GM18519 (cell line): ENCODE measurements at regions not wholly inside any gene's neighbourhood (a gene's known extent, or its start where the extent isn't known, plus 50 kb on each side); places are given as distances from the start of the nearest gene placed in this dataset.
"Not testable (repeated sequence)": the region's sequence is repeated elsewhere in the genome, so short reads cannot be mapped to it uniquely, and the experiment has no call there.

Experiments used
- ATAC-seq: cut with Tn5 transposase; IDR thresholded peaks from one replicate; pipeline ENCODE4 v1.9.1; 2021; ENCODE audit warnings: mild to moderate bottlenecking, moderate library complexity; ENCODE audit not compliant: unreplicated experiment, low FRiP score

DNA sequence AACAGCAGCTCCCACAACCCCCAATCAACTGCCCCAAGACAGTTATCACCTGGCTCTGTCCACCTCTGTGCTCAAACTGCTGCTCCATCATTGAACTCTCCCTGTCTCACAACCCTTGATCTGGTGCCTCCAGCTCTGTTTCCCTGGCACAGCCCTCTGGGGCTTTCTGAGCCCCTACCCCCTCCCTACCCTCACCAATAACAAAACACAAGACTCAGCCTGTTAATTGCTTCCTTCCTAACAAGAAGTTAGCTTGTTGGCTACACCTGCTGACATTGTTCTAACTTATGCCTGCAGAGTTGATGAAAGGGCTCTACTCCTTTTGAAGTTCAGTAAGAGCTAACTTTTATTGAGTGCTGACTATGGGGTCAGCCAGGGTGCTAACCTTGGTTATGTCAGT, 99.4 kb upstream of the FNDC3A start:
- ATAC-seq, result no peak

DNA sequence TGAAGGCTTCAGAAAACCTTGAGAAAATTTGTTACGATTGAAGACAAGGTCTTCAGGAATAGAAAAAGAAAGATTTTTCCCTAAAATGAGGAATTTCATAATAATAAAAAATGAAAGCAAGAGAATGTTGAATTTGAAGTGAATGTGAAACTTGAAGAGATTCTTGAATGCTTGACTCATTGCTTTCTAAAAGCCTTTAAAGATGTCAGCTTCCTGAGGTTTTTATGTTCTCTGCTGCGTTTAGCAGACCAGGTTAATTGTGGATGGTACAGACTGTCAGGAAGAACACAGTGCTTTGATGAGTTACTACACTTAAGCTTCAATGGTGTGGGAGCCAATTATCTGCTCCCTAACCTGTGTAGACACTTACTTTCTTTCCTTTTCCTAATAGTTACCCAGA, 96.3 kb upstream of the FNDC3A start:
- ATAC-seq, result no peak

DNA sequence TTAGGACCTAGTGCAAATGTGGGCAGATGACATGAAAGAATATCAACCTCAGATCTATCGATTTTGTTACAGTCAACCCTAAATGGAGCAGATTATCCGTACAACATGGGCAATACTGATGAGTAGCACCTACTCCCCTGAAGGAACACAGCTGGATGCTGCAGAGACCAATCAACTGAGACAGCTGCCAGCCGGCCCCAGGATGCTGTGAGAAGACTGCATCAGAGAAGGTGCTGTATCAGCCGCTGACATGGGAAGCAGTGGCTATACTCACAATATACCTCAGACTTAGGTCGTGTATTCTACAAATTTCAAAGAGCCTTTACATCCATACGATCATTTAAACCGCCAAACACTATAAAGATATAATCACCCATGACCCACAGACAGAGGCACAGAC, 95.9 kb upstream of the FNDC3A start:
- no peak for ATAC-seq

DNA sequence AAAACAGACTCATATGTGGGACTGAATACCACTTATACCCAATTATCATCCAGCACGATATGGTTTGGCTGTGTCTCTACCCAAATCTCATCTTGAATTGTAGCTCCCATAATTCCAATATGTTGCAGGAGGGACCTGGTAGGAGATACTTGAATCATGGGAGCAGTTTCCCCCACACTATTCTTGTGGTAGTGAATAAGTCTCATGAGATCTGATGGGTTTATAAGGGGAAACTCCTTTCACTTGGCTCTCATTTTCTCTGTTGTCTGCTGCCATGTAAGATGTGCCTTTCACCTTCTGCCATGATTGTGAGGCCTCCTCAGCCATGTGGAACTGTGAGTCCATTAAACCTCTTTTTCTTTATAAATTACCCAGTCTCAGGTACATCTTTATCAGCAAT, 91.9 kb upstream of the FNDC3A start:
- ATAC-seq, result not testable (repeated sequence)

DNA sequence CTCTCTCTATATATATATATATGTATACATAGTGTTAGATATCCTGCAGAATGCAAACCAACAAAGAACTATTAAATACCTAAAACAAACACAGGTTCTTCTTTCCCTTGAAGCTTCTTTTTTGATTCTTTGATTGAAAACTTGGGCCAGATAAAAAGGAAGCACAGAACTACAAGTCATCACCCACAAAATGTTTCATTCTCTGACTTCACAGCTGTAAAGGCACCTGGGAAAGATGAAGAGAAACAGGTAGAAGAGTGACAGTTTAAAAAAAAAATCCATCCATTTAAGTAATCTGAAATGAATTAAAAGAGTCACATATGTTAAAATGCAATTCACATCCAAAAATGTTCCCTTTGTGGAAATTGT, 90.7 kb upstream of the FNDC3A start:
- ATAC-seq, result no peak

DNA sequence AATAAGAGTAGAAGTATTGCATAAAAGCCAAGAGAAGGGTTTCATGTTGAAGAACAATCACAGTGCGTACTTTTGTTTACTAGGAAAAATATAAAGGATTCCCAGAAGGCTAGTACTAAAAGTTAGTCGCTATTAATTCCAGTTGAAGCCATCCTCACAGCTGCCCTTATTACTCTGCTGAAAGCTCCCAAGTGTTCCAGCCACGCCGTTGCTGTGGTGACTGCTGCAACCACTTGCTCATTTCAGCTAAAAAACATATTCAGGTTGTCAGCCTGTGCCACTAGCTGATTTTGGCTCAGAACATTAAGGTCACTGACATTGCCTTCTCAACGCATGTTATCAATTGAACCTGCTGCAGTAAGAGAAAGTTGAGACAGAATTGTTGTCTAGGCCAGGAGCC, 87.1 kb upstream of the FNDC3A start:
- ATAC-seq, result no peak

DNA sequence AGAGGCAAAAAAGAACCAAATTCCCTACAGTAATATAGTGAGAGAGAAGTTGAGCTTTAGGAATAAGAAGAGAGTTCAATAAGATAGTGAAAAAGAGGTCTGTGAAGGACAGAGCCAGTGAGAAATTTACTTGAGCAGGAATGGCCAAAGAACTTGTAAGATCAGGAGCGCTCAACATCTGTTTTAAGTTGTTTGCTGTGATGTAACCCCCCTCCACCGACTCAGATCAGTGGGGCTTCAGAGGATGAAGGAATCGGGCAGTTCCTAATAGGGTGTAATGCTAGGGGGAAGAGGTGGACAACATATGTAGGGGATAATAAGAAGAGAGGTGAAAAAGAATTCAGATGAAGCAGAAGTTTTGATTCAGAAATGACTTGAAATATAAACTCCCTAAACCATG, 85.3 kb upstream of the FNDC3A start:
- no peak for ATAC-seq

DNA sequence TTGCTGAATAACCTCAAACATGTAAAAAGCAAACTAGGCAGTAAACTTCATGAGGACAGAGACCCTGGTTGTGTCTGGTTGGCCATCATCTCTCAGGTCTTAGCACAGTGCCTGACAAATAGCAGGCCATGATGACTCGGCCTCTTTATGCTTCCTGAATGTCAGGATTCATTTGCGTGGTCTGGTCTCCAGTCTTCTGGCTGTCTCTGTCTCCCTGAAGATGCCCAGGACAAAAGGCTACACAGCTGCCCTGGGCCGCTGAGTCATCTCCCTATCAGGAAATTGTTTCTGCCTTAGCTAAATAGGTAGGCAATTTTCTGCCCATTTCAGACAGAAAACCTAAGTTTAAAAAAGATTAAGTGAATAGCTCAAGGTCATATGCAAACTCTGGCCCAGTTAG, 84.1 kb upstream of the FNDC3A start:
- no peak for ATAC-seq

DNA sequence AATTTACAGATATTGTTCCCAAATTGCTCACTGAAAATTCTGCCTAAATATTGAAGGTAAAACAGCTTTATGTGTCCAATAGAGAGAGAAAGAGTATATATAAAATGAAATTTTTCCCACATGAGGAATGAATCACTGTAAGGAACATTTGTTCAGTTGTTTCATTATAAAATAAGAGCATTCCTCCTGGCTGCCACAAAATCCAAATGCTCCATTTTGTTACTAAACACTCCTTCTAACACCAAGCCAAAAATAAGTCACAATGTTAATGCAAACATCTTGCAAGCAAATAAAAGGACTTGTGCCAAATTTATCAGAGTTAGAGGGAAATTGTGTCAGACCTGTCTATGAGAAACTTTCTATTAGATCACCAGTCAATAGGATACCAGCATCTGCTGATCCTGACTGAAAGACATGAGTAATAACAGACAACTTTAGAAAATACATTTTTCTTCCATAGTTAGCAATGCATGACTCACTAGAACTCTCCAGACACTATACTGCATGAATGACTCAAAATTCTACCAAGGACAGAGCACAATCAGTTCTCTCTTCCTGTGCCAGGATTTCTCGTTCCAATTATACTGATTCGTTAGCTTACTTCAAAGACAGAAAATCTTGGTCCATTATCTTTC, 83.5 kb upstream of the FNDC3A start:
- peak; percentile 97 for ATAC-seq

DNA sequence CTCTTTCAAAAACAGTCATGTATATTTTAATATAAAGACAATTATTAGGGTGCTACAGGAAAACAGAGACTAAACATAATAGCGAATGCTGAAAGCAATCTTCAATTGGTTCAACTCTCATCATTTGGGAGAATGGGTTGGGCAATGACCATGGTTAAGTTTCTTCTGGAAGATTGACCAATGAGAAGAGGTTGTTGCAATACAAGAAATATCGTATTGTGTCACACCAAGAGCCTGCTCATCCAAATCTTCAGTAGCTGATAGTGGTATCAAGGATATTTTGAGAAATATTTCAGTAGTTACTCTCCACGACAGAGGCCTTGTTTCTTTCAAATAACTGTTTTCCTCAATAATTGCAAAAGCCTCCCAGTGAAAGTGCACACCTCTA, 83.0 kb upstream of the FNDC3A start:
- ATAC-seq, result no peak

DNA sequence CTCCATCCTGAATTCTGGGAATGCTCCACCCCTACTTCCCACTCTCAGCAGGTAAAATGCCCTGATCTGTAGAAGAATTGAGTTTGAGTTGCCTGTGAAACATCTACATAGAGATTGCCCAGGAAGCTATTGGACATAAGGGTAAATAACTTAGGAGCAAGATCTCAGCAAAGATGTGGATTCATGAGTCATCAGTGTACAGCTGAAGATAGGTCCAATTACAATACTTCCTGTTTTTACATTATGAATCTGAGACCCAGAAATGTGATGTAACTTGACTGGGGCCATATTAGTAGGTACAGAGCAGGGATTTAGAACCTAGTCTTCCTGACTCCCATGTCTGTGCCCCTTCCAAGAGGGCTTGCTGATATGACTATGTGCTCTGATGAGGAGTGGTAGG, 79.4 kb upstream of the FNDC3A start:
- no peak for ATAC-seq

DNA sequence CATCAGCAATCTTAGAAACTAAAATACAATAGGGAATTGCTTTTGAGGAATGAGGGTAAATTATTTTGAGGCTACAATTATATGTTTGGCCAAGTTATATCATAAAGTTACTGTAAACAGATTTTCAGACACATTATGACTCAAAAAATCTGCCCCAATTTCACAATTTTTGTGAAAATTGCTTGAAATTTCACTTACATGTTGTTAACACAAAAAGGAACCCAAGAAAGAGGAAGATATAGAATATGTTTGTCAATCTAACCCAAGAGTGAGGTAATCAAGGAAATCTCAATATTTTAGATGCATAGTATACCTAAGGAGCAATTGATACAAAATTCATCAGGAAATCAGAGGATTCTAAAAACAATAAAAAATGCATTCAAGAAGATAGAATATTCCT, 73.9 kb upstream of the FNDC3A start:
- no peak for ATAC-seq

DNA sequence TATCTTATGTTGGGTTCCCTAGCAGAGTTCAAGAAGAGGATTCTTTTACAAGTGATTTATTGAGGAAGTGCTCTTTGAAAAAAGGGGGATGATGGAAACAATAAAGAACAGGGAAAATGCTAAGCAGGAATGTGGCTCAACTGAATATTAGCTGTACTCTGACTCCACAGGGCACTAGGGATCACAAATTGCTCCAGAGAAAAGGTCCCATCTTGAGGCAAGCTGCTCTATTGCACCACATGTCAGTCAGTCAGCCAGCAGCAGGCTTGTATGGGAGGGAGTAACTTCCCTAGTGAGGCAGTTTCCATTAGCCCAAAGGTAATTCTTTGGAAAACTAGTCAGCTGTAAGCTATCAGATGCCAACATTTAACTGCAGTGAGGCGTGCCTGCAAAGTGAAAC, 73.3 kb upstream of the FNDC3A start:
- ATAC-seq, result no peak

DNA sequence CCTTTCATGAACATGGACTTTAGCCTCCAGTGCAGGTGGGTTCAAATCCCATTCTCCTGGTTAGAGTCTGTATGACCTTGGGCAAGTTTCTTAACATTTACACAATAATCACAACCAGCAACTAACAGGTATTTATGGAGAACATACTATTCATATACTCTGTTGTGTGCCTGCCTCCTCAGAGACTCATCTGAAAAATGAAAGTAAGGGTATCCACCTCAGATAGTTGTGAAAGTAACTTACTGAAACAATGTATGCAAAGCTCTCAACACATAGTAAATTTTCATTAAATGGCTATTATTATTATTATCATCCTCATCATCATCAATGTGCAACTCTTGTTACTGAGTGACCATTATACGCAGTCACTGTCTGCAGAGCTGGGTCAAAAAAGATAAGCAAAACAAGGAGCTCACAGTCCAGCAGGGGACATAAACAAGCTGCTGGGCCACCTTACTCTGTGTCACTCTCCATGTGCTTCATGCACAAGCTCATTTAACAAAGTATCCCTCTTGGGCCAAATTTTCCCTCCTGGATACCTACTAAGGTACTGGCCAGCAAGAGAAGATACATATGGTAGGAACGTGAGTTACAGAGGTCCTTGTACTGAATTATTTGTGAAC, 70.9 kb upstream of the FNDC3A start:
- no peak for ATAC-seq

DNA sequence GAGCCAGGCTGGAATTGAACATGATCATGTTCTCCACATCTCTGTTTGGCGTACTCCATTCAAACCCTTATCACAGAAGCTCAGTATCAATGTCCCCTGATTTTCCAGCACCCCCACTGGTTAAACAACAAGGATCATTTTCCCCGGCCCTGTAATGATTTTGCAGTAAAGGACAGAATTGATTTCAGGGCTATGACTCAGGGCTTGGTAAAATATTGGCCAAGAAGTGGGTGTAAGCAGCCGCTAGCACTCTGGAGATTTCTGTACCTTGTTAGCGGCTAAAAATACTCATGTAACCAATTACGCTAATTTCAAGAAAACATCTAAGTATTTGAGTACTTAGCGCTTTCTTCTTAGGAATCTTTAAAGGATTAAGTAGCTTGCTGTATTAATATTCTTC, 69.5 kb upstream of the FNDC3A start:
- no peak for ATAC-seq

DNA sequence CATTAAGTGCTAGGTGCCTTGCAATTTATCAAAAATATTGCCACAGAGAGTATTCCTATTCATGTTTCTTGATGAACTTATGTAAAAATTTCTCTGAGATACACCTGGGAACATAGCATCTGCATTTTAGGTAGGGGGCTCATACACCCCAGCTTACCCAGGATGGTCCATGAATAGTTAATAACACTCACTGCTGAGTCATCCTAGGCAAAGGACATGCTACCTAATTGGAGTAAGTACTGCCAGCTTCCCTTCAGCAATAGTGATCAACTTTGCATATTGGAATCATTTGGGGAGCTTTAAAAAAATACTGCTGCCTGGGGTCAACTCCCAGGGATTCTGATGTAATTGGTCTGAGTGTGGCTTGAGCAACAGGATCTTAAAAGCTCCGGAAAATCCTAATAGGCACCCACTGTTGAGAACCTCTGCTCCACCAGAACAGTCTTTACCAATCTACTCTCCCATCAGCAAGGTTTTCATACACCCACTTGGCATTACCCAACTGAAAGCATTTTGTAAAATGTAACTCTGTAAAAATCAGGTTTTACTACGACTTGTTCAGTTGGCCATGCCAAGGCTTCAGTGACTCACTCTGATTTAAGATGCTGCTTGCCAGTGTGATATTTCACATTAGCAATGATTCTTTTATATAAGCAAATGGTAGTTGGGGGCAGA, 67.2 kb upstream of the FNDC3A start:
- no peak for ATAC-seq

DNA sequence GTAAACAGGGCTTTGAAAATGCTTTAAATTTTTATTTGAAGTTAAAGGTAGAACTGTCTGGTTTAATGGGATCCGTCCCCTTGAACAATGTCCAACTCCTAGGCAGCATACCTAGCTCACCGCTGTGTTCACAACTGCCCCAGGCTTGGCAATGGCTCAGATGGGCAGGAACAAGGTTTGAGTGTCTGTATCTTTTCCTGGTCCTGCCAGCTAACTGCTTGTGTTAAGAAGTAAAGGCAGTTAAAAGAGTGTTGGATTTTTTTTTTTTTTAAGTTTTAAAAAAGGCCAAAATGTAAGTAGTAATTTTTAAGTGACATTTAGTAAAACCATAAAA, 66.7 kb upstream of the FNDC3A start:
- ATAC-seq, result no peak

DNA sequence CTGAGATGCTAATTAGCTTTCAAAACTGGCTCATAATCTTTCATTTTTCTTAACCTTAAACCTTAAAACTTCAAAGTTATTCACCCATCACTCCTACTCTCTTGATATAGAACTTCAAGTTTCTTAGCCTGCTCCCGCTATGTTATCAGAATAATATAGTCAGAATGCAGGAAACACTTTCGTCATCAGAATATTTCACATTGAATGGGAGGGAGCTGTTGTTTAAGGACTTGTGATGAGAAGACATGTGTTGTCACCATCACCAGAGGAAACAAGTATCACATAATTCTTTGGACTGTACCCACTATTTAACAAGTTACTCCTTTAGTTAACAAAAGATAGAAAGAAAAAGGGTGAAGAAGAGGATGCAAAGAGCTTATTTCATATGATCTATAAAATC, 65.0 kb upstream of the FNDC3A start:
- ATAC-seq, result no peak

DNA sequence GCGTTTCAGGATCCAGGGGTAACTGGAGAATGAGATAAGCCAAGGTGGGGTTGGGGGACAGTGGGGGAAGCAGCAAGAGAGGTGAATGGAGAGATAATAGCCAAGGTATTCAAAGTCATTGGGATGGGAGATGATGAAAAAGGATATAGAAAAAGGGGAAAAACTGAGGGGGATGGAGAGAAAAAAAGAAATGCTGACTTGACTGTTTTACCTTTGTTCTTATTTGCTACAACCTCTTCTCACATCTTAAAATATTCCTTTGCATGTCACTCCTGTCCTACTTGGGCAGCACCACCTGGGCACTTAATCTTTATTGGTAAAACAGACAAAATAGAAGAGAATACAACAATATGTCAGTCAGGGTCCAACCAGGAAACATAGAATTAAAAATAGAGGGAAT, 56.0 kb upstream of the FNDC3A start:
- no peak for ATAC-seq

DNA sequence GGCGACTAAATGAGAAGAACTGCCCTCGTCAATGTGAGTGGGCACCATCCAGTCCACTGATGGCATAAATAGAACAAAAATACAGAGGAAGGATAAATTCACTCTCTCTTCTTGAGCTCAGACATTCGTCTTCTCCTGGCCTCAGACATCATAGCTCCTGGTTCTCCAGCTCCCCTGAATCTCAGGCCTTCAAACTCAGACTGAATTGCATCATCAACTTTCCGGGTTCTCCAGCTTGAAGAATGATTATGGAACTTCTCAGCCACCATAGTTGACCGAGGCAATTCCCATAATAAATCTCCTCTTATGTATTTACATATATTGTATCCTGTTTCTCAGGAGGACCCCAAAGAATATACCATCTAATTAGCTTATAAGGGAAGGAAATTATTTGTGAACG, 55.0 kb upstream of the FNDC3A start:
- ATAC-seq, result no peak

DNA sequence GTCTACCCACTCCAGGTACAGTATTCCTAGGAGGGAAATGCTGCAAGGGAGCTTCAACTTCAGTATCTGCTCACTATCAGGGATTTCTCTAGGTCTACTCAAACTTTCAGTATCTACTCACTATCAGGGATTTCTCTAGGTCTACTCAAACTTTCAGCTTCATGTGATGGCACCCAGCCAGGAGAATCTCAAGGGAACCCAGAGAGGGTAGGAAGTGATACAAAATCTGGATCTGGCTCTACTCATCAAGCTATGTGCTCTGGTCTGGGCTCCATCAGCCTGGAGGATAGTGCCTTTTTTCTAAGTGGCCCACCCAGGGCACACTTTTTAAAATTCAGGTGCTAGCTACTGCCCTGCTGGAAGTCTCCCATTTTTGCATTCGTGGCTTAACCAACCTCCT, 52.3 kb upstream of the FNDC3A start:
- no peak for ATAC-seq

DNA sequence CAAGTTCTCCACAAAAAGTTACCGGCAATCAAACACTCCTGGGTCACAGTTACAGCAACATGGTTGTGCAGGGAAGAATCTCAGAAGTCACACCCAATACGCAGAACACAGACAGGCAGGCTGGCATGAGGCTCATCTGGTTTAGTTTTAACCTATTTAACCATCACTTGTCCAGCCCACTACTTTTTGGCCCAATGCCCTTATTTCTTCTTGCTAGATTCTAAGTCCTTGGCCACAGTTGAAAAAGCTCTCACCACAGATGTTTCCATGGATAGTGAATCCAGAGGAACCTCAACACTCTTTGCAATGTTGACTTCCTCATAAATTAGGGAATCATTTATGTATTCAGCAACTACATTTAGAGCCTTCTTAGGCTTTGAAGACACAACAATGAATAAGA, 50.7 kb upstream of the FNDC3A start:
- ATAC-seq, result no peak
